Mesothelial cell of epicardium (in vitro differentiated cells): ENCODE measurements at regions not wholly inside any gene's neighbourhood (a gene's known extent, or its start where the extent isn't known, plus 50 kb on each side); places are given as distances from the start of the nearest gene placed in this dataset.

Experiments used
- DNase-seq, 2 experiments: peaks; one replicate each; pipeline ENCODE4 v3.0.0; 2021; ENCODE audit warnings: low spot score in 2 of 2; ENCODE audit not compliant: unreplicated experiment in 2 of 2
- H3K27ac Mint-ChIP-seq: 2 replicates; pipeline ENCODE4 v1.8.0; 2021; ENCODE audit warnings: mixed read lengths
- H3K27me3 Mint-ChIP-seq: 2 replicates; pipeline ENCODE4 v1.8.0; 2021; ENCODE audit warnings: low read depth, mixed read lengths
- H3K36me3 Mint-ChIP-seq: 2 replicates; pipeline ENCODE4 v1.8.0; 2021; ENCODE audit warnings: mixed read lengths
- H3K4me1 Mint-ChIP-seq: 2 replicates; pipeline ENCODE4 v1.8.0; 2021; ENCODE audit warnings: mixed read lengths
- H3K4me3 Mint-ChIP-seq: 2 replicates; pipeline ENCODE4 v1.8.0; 2021; ENCODE audit warnings: mild to moderate bottlenecking, moderate library complexity, mixed read lengths
- H3K9me3 Mint-ChIP-seq: 2 replicates; pipeline ENCODE4 v1.8.0; 2021; ENCODE audit warnings: mixed read lengths
- CTCF ChIP-seq: fragments of 200-600 bp; sonication (generic); IDR thresholded peaks from one replicate; pipeline ENCODE4 v1.5.0; 2021; ENCODE audit warnings: antibody characterized with exemption; ENCODE audit not compliant: unreplicated experiment

- peaks cover 30% of the 10 kb centered on the region for H3K4me1 Mint-ChIP-seq
- H3K9me3 Mint-ChIP-seq, result peaks cover 5% of the 10 kb centered on the region
- no peak for DNase-seq
- TF ChIP-seq CTCF, result no peak
- no peaks in the 10 kb centered on the region for H3K36me3 Mint-ChIP-seq
- H3K27ac Mint-ChIP-seq, result no peak overlapping the region
- no peaks in the 10 kb centered on the region for H3K27me3 Mint-ChIP-seq
- no peak overlapping the region for H3K4me3 Mint-ChIP-seq
Observed at GRCh38 chr3:148208975-148209374, 488.7 kb upstream of the AGTR1 start.

GRCh38 chr3:148211725-148212124 lies 486.0 kb upstream of the AGTR1 start:
- peaks cover 5% of the 10 kb centered on the region for H3K9me3 Mint-ChIP-seq

GRCh38 chr3:148214705-148215104 lies 483.0 kb upstream of the AGTR1 start:
- no peak overlapping the region for H3K27ac Mint-ChIP-seq
- no peaks in the 10 kb centered on the region for H3K9me3 Mint-ChIP-seq
- no peak for TF ChIP-seq CTCF
- H3K36me3 Mint-ChIP-seq, result no peaks in the 10 kb centered on the region
- DNase-seq, result no peak
- H3K27me3 Mint-ChIP-seq, result no peaks in the 10 kb centered on the region
- H3K4me3 Mint-ChIP-seq, result no peak overlapping the region
- H3K4me1 Mint-ChIP-seq, result no peaks in the 10 kb centered on the region

More at GRCh38 chr3:148211725-148212124, 486.0 kb upstream of the AGTR1 start:
- H3K36me3 Mint-ChIP-seq, result no peaks in the 10 kb centered on the region
- H3K4me1 Mint-ChIP-seq, result peaks cover 12% of the 10 kb centered on the region
- H3K4me3 Mint-ChIP-seq, result no peak overlapping the region
- TF ChIP-seq CTCF, result no peak
- no peaks in the 10 kb centered on the region for H3K27me3 Mint-ChIP-seq
- no peak for DNase-seq
- H3K27ac Mint-ChIP-seq, result no peak overlapping the region

- Mint-ChIP-seq H3K27ac (no peak overlapping the region), H3K4me3 (no peak overlapping the region), H3K27me3 (no peaks in the 10 kb centered on the region), H3K4me1 (no peaks in the 10 kb centered on the region), H3K36me3 (no peaks in the 10 kb centered on the region), H3K9me3 (no peaks in the 10 kb centered on the region)
- TF ChIP-seq CTCF, result no peak
- DNase-seq, result no peak
Observed at GRCh38 chr3:148217317-148217716, 480.4 kb upstream of the AGTR1 start.

GRCh38 chr3:148218222-148218621 lies 479.5 kb upstream of the AGTR1 start:
- Mint-ChIP-seq H3K27me3 (no peaks in the 10 kb centered on the region), H3K36me3 (no peaks in the 10 kb centered on the region), H3K4me1 (no peaks in the 10 kb centered on the region), H3K4me3 (no peak overlapping the region), H3K27ac (no peak overlapping the region), H3K9me3 (no peaks in the 10 kb centered on the region)
- DNase-seq, result no peak
- no peak for TF ChIP-seq CTCF

- no peaks in the 10 kb centered on the region for H3K4me1 Mint-ChIP-seq
- no peaks in the 10 kb centered on the region for H3K27me3 Mint-ChIP-seq
- H3K27ac Mint-ChIP-seq, result no peak overlapping the region
- no peaks in the 10 kb centered on the region for H3K36me3 Mint-ChIP-seq
- TF ChIP-seq CTCF, result no peak
- no peaks in the 10 kb centered on the region for H3K9me3 Mint-ChIP-seq
- DNase-seq, result no peak
- H3K4me3 Mint-ChIP-seq, result no peak overlapping the region
Observed at GRCh38 chr3:148219999-148220398, 477.7 kb upstream of the AGTR1 start.
